ENCODE measurements at regions not wholly inside any gene's neighbourhood (a gene's known extent, or its start where the extent isn't known, plus 50 kb on each side); places are given as distances from the start of the nearest gene placed in this dataset.

- DNase-seq (ENCODE audit: low read depth in 4 of 4, low spot score in 1 of 4), result no peak
Measured at GRCh38 chr3:117736846-117737245, 1027.3 kb downstream of the TUSC7 start.

GRCh38 chr3:117743993-117744392 lies 1034.4 kb downstream of the TUSC7 start:
- DNase-seq (ENCODE audit: low read depth in 4 of 4, low spot score in 1 of 4), result no peak

DNA sequence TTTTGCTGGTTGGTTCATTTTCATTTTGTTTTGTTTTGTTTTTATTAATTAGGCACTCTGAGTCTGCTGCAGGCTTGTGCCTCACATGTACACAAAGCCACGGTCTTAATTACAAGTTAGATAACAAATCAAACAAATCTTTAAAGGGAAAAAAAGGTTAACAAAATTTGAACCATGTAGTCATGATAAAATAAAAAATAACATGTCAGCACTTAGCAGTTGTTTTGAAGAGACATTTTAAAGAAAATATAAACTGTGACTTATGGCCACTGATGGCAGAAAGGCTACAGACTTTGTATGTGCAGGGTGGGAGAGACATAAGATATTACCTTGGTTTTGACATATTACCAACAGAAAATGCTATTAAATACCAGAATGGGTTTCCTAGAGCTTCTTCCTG lies 1035.4 kb downstream of the TUSC7 start:
- DNase-seq (ENCODE audit: low read depth in 4 of 4, low spot score in 1 of 4), result no peak

DNA sequence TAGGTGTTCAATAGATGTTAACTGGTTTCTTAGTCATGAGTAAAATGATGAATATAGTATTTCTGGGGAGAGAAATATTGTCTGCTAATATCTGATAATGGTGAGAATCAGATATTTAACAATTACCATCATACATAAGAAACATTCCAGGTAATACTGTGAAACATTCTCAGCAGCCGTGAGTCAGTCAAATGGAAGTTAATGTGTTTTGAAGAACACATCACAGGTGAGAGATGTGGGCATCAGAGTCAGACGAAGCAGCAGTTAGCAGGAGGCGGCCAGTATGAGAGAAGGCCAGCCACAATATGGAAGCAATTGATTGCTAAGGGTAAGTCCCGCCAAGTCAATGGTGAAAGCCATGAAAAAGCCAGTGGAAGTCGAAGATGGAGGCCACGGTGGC lies 1035.9 kb downstream of the TUSC7 start:
- no peak for DNase-seq (ENCODE audit: low read depth in 4 of 4, low spot score in 1 of 4)

GRCh38 chr3:117746066-117746465 lies 1036.5 kb downstream of the TUSC7 start:
- DNase-seq (ENCODE audit: low read depth in 4 of 4, low spot score in 1 of 4), result no peak

DNA sequence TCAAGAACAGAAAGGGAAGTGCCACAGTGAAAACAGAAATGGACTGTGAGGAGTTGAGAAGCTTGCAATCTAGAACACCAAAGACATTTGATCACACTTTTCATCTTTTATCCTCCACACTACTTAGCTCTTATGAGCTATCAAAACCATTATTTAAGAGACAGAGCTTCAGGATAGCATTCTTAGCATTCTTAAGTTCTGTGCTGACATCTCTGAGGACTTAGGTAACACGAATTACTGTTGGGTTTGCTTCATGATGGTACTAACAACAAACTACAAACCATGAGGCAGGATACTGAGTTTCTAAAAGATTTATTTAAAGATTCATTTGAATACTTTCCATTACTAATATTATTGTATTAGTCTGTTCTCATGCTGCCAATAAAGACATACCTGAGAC lies 1038.6 kb downstream of the TUSC7 start:
- no peak for DNase-seq (ENCODE audit: low read depth in 4 of 4, low spot score in 1 of 4)

DNA sequence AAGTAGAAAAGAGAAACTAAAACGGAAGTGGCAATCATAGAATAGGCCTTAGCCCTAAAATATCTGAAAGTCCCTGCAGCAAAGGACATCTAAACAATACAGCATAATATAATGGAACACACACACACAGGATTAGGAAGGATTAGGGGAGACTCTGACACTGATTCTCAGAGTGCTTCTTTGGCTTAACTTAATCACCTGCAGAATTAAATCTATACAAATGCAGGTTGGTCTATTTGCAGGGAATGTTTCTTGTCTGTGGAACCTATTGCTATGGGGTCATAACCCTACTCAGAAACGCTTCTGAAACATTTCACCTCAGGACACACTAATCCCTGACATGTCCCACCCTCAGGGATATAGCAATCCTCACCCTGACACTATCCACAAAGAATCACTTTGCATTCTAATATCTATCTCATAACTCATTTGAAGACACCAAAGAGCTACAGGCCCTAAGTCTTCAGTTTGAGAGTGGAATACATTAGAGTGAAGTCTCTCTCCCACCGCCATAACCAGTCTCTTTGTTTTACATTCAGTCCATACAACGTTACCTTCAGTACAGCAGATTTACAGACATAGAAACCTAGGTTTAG lies 1041.2 kb downstream of the TUSC7 start:
- DNase-seq (ENCODE audit: low read depth in 4 of 4, low spot score in 1 of 4), result no peak

- DNase-seq (ENCODE audit: low read depth in 4 of 4, low spot score in 1 of 4), result no peak
Measured at GRCh38 chr3:117751651-117752050, 1042.1 kb downstream of the TUSC7 start.

DNA sequence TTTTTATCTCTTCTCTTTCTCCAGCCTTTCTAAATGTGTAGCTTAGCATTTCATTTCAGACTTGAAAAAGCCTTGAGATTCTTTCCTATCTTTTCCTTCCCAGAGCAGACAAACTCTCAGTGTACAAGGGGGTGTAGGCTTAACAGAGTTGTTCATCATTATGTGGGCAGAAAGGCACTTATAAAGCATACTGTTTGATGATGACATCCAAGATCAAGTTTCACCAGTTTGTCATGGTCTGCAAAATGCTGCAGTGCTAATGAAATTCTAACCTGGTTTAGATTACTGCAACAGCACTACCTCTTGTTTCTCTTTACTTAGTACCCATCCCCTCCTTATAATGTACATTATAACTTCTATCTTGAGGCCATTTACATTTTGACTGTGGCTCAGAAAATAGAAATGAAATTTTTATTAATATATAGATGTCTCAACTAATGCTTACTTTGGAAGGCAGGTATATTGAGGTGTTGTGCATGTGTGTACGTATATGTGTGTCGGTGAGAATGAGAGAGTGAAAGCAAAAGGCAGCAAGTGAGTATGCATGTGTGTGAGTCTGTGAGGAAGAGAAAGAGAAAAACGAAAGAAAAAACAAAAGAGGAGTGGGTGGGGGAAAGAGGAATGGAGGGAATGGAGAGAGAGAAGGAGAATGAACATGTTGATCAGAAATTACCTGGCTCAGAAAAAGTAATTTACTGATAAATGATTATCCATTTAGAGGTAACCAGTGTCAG lies 1043.6 kb downstream of the TUSC7 start:
- DNase-seq (ENCODE audit: low read depth in 4 of 4, low spot score in 1 of 4), result no peak

DNA sequence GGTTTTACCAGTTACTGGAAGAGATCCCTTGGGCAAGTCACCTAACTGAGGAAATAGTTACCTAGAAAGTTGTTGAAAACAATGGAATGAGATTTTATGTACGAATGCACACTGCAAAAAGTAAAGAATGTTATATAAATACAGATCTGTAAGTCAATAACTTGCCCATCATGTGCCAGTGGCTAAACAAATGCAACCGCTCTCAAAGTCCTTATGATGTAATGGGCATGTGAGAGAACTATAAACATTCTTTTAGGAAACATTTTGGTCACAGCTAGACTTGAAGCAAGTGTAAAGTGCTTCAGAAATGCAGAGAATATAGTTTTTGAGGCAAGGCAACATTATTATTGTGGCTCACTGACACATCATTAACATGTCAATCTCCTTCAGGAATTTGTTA lies 1044.5 kb downstream of the TUSC7 start:
- DNase-seq (ENCODE audit: low read depth in 4 of 4, low spot score in 1 of 4), result no peak

- no peak for DNase-seq (ENCODE audit: low read depth in 4 of 4, low spot score in 1 of 4)
Measured at GRCh38 chr3:117754841-117755240, 1045.3 kb downstream of the TUSC7 start.

GRCh38 chr3:117756563-117756962 lies 1047.0 kb downstream of the TUSC7 start:
- DNase-seq (ENCODE audit: low read depth in 4 of 4, low spot score in 1 of 4), result no peak

GRCh38 chr3:117761703-117762620 lies 1052.4 kb downstream of the TUSC7 start:
- DNase-seq (ENCODE audit: low read depth in 4 of 4, low spot score in 1 of 4), result no peak

DNA sequence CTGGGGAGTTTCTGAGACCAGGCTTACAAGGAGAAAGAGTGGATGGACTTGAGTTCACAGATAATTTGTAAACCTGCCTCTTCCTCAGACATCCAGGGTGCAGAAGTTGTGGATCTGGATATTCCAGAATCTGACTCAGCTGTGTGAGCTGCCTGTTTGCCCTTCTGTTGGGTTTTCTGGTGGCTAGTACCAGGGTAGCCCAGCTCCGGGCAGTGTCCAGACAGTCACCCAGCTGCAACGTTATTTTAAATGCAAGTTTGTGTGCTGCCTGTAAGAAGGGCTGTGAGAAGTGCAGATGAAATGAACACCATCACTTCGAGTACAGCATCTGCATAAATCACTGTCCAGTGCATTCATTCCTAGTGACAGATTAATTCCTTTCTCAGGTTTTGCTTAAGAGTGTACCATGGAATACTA lies 1053.0 kb downstream of the TUSC7 start:
- DNase-seq (ENCODE audit: low read depth in 4 of 4, low spot score in 1 of 4), result no peak

DNA sequence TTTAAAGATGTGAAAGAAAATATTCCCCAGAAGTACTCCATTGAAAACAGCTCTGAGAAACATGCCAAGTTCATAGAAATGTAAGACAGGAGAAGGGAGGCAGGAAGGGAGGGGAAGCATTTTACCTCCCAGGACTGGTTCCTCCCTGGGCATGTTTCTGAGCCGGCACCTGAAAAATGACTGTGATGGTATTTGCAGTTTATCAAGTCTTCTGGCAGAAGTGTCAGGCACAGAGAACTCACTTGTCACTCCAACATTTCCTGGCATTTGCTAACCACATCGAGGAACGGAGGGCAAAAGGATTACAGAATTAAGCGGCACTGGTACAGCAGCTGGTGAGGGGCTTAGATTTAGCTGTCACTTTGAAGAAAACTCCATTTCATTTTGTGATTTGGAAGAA lies 1054.0 kb downstream of the TUSC7 start:
- no peak for DNase-seq (ENCODE audit: low read depth in 4 of 4, low spot score in 1 of 4)

- no peak for DNase-seq (ENCODE audit: low read depth in 4 of 4, low spot score in 1 of 4)
Measured at GRCh38 chr3:117768581-117768980, 1059.0 kb downstream of the TUSC7 start.

GRCh38 chr3:117774130-117774529 lies 1064.6 kb downstream of the TUSC7 start:
- no peak for DNase-seq (ENCODE audit: low read depth in 4 of 4, low spot score in 1 of 4)

DNA sequence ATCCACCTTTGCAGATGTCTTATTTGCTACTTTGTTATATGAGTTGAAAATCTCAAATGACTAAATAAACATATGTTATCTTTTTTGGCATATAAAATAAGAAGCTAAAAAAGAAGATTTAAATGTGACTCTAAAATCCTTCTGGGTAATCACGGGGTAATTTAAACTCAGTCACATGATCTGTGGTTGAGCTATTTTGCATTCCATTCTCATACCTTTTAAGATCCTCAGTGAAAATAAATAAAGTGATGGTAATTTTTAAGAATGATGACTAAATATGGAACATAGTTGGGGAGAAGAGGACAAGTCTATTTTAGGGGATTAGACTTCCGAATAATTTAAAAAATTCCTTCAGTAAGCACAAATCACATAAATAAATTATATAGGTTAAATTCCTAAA lies 1076.8 kb downstream of the TUSC7 start:
- no peak for DNase-seq (ENCODE audit: low read depth in 4 of 4, low spot score in 1 of 4)

DNA sequence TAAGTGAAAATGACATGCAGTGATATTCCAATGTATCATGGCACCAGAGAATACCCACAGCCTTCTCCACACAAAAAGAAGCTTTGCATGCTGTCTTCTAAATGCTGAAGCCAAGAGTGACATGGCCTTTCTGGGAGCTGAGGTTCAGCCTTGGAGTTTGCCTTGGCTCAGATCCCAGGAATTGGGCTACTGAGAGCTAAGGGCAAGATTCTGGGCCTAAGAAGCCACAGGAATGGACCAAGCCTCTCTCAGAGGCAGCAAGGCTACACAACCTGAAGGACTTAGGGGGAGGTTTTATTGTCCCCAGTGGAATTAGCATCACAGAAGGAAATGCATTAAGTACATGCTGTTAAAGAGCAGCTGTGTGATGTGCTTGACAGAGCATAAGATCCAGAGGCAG lies 1078.5 kb downstream of the TUSC7 start:
- no peak for DNase-seq (ENCODE audit: low read depth in 4 of 4, low spot score in 1 of 4)

GRCh38 chr3:117788506-117788905 lies 1078.9 kb downstream of the TUSC7 start:
- no peak for DNase-seq (ENCODE audit: low read depth in 4 of 4, low spot score in 1 of 4)

DNA sequence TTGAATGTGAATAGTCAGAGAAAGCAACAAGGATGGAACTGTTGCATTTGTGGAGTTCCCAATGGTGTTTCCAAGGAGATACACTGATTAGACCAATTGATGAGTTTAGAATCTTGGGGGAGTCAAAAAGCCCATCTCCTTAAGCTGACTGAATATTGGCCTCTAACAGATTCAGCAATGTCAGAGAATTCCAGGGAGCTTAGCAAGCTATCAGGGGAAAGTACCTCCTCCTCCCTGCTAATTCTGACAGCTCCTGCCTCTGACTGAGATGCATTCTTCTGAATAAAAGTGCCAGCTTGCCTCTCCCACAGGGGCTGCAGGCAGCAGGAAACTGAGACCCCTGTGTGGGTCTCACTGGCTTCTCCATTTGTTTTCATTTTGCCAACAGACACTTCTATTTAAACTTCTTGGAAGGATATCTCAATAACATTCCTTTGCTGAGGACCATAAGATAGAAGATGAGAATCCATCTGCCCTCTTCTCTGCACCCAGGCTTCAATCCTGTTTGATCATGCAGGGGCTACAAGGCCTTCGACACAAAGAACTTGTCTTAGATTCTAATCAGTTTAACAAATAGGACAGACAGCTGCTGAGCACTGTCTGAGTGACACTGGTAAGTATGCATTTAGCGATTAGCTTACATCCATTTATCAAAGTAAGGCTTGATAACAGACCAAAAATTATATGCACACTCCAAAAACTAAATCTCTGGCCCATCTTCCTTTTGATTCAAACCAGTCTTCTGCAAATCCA lies 1080.8 kb downstream of the TUSC7 start:
- DNase-seq (ENCODE audit: low read depth in 4 of 4, low spot score in 1 of 4), result no peak

Measured in stimulated activated CD4-positive, alpha-beta T cell treated with anti-CD3 and anti-CD28 coated beads, Interleukin-1b, Interleukin-23, amount 100 ng/mL, for 24 hours (primary cell).